ENCODE measurements at regions not wholly inside any gene's neighbourhood (a gene's known extent, or its start where the extent isn't known, plus 50 kb on each side); places are given as distances from the start of the nearest gene placed in this dataset.

- TF ChIP-seq CTCF (IDR thresholded peaks at IDR 0.05) (no peak), POLR2A (IDR thresholded peaks at IDR 0.05) (no peak)
Measured at GRCh38 chr10:25117757-25118156, 57.0 kb upstream of the GPR158 start.
